Chondrocyte (in vitro differentiated cells): ENCODE measurements at regions not wholly inside any gene's neighbourhood (a gene's known extent, or its start where the extent isn't known, plus 50 kb on each side); places are given as distances from the start of the nearest gene placed in this dataset.

Experiments
- DNase-seq: peaks from one replicate; pipeline ENCODE4 v3.0.0; 2021; ENCODE audit warnings: mixed read lengths, low spot score
- H3K27ac Mint-ChIP-seq: one replicate; pipeline ENCODE4 v1.8.0; 2021; ENCODE audit warnings: mild to moderate bottlenecking, moderate library complexity, mixed read lengths; ENCODE audit not compliant: unreplicated experiment
- H3K27me3 Mint-ChIP-seq: 2 replicates; pipeline ENCODE4 v1.8.0; 2021; ENCODE audit warnings: low read depth, mixed read lengths
- H3K36me3 Mint-ChIP-seq: 2 replicates; pipeline ENCODE4 v1.8.0; 2021; ENCODE audit warnings: low read depth, mixed read lengths
- H3K4me1 Mint-ChIP-seq: 2 replicates; pipeline ENCODE4 v1.8.0; 2021; ENCODE audit warnings: low read depth, mild to moderate bottlenecking, mixed read lengths
- H3K4me3 Mint-ChIP-seq: one replicate; pipeline ENCODE4 v1.8.0; 2021; ENCODE audit warnings: mild to moderate bottlenecking, moderate library complexity, mixed read lengths; ENCODE audit not compliant: unreplicated experiment
- H3K9me3 Mint-ChIP-seq: 2 replicates; pipeline ENCODE4 v1.8.0; 2021; ENCODE audit warnings: low read depth, mixed read lengths
- TF ChIP-seq, protein P1 (sequence below): fragments of 200-600 bp; sonication (generic); IDR thresholded peaks from 2 replicates; pipeline ENCODE4 v1.5.0; 2021; ENCODE audit warnings: antibody characterized with exemption, mild to moderate bottlenecking, moderate library complexity

DNA sequence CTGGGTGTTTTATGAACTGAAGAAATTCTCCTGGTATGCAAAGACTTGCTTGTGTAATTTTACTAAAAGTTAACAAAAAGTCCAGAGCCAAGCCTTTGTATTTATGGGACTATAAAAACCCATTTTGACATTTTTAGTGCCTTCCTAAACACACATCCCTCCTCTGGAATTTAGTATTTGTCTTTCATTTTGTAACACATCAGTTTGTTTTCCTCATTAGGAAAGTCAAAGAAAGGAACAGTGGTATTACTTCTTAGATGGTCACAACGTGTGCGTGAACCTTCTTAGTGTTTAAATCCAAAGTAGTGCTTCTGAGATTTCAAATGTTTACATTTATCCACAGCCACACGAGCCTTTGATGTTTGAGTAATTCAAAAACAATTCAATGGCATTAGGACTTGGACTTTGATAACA, 103.2 kb upstream of the TMEM106B start:
- TF ChIP-seq, protein P1, sequence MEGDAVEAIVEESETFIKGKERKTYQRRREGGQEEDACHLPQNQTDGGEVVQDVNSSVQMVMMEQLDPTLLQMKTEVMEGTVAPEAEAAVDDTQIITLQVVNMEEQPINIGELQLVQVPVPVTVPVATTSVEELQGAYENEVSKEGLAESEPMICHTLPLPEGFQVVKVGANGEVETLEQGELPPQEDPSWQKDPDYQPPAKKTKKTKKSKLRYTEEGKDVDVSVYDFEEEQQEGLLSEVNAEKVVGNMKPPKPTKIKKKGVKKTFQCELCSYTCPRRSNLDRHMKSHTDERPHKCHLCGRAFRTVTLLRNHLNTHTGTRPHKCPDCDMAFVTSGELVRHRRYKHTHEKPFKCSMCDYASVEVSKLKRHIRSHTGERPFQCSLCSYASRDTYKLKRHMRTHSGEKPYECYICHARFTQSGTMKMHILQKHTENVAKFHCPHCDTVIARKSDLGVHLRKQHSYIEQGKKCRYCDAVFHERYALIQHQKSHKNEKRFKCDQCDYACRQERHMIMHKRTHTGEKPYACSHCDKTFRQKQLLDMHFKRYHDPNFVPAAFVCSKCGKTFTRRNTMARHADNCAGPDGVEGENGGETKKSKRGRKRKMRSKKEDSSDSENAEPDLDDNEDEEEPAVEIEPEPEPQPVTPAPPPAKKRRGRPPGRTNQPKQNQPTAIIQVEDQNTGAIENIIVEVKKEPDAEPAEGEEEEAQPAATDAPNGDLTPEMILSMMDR: no peak
- DNase-seq: no peak
- H3K9me3 Mint-ChIP-seq: no peaks in the 10 kb centered on the region
- H3K27ac Mint-ChIP-seq: no peak overlapping the region
- no peak overlapping the region for H3K4me3 Mint-ChIP-seq
- peaks cover 6% of the 10 kb centered on the region for H3K27me3 Mint-ChIP-seq
- H3K36me3 Mint-ChIP-seq: no peaks in the 10 kb centered on the region
- no peaks in the 10 kb centered on the region for H3K4me1 Mint-ChIP-seq

DNA sequence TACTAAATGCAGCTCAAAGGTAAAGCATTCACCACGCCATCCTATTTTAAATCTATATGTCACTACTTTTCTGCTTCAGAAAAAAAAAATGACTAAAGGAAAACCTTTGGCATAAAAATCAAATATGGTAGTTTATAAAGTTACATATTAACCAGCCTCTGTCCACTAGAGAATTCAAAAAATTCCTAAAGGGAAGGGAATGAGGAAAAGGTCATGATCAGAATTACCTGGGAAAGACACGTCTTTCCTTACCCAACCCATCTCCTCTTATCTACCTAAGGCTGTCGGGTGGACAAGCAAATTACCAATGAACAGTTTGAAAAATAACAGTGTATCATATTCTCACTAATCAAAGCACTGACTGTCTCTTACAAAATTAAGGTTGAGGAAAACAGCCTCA, 100.7 kb upstream of the TMEM106B start:
- H3K4me3 Mint-ChIP-seq: no peak overlapping the region
- DNase-seq: no peak
- H3K27ac Mint-ChIP-seq: no peak overlapping the region
- TF ChIP-seq, protein P1: no peak
- H3K27me3 Mint-ChIP-seq: peaks cover 6% of the 10 kb centered on the region
- no peaks in the 10 kb centered on the region for H3K9me3 Mint-ChIP-seq
- no peaks in the 10 kb centered on the region for H3K36me3 Mint-ChIP-seq
- no peaks in the 10 kb centered on the region for H3K4me1 Mint-ChIP-seq

DNA sequence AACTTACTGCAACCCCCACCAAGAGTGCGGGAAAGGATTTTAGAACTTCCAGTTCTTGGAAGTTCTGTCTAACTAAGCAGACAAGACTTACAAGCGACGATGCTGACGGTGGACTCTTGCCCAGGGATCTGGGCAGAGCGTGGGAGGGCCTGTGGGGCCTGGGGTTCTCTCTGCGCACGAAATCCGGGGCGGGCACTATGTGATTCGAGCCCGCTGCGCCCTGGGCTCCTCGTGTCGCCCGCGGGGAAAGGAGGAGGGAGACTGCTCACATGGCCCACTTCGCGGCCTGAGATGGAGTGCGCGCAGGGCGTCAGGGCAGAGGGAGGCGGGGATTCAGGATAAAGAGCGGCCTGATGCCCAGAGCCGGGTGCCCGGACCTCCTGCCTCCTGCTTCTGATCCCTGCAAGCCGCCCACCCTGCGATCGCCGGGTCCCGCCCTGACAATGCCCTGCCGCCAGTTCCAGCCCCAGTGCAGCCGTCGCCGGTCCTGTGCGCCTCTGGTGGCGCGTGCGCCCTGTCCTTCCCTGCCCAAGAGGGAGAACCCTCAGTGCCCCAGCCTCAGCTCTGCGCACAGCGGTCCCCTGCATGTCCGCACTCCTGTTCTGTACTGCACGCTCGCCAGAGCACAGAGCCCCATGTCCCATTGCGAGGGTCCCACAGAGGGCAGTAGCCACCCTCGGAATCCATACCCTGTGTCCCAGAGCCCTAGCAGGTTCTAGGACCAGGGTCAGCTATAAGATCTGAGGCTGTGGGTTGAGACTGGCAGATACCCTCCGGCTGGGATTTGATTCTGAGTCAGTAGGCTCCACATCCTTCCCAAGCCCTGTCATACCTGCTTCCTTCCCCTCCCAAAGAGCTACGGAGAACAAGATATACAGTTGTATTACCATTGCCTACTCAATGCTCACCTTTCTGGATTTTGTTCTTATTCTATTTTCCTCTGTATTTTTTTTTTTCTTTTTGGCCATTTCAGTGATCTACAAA, 99.4 kb upstream of the TMEM106B start:
- Mint-ChIP-seq H3K4me3 (peak overlapping the region; percentile 16), H3K9me3 (no peaks in the 10 kb centered on the region), H3K36me3 (no peaks in the 10 kb centered on the region), H3K27ac (no peak overlapping the region), H3K4me1 (no peaks in the 10 kb centered on the region), H3K27me3 (peaks cover 10% of the 10 kb centered on the region)
- DNase-seq: peak; percentile 87
- TF ChIP-seq, protein P1: no peak

DNA sequence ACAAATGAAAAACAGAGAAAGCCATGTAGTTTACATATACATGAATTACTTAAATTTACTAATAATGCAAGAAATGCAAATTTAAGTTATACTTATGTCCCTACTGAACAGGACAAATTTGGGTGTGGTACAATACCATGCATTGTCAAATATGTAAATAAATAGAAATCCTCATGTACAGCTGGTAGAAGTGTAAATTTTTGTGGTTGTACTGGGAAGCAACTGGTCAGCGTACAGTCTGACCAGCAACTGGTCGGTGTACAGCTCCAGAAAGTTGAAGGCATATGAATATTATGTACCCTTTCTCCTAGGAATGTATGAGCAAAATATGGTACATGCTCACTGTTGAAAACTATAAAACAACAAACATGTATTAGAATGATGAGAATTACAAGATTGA, 93.9 kb upstream of the TMEM106B start:
- Mint-ChIP-seq H3K27ac (no peak overlapping the region), H3K9me3 (no peaks in the 10 kb centered on the region), H3K27me3 (peaks cover 6% of the 10 kb centered on the region), H3K36me3 (no peaks in the 10 kb centered on the region), H3K4me3 (no peak overlapping the region), H3K4me1 (no peaks in the 10 kb centered on the region)
- TF ChIP-seq, protein P1: no peak
- DNase-seq: no peak

DNA sequence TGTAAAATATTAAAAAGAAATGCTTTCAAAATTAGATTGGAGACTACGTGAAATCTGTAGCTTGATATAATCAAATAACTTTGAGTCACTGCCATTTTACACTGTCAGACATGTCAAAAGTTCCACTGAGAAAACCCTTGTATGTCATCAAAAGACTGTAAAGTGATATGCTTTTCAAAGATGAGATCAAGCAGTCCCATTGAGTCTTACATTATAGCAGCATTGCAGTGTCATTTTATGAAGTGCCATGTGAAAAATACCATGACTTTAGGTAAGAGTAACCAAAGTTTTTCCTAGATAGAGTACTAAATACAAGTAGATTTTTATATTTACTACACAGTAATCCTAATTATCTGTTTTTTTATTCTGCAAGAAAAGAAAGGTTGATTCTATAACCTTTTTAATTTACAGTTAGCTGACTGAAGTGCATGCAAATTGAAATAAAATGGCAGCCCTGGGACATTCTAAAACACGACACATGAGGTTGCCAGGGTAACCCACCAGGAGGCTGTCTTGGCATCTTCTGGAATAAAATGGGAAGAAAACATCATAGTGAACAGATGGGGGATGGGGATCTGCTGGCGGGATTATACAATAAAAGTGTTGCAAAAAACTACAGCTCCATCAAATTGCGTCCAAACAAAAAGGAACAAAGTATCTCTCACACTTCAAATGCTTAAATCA, 91.3 kb upstream of the TMEM106B start:
- Mint-ChIP-seq H3K4me3 (no peak overlapping the region), H3K36me3 (no peaks in the 10 kb centered on the region), H3K27me3 (peaks cover 6% of the 10 kb centered on the region), H3K9me3 (no peaks in the 10 kb centered on the region), H3K27ac (no peak overlapping the region), H3K4me1 (no peaks in the 10 kb centered on the region)
- TF ChIP-seq, protein P1: no peak
- DNase-seq: no peak
